ENCODE measurements at regions not wholly inside any gene's neighbourhood (a gene's known extent, or its start where the extent isn't known, plus 50 kb on each side); places are given as distances from the start of the nearest gene placed in this dataset.

DNA sequence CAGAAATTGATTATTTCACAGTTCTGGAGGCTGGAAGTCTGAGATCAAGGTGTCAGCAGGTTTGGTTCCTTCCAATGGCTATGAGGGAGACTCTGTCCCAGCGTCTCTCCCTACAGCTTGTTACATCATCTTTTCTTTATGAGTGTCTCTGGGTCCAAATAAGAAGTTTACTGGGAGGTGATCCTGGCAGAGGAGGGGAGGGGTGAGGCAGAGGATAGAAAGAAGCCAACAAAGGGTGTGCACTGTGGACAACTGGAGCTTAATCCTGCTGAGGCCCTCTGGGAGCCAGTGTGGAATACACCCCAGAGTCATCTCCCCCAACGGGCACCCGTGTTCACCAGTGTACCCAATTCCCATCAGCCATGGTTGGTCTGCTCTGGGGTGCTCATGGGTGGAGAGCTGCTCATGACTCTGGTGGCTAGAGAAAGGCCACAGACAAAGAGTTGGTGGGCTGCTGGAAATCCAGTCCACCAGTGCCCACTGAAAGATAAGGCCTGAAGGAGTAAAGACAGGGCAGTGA lies 57.5 kb upstream of the CTLA4 start:
- Histone ChIP-seq H3K79me2 (ENCODE audit: insufficient read depth) (0 out of 2 replicates have a peak, but pooled peaks cover 9% of the 10 kb centered on the region), H2AFZ (no peak overlapping the region), H3K27me3 (replicated peaks; ENCODE audit: insufficient read depth) (no peaks in the 10 kb centered on the region), H3K9me2 (ENCODE audit: insufficient read depth) (no peaks in the 10 kb centered on the region), H3F3A (ENCODE audit: insufficient read depth) (peaks cover 77% of the 10 kb centered on the region), H3K4me1 (ENCODE audit: insufficient read depth) (peaks cover 83% of the 10 kb centered on the region), H3K9me3 (ENCODE audit: low read depth) (no peaks in the 10 kb centered on the region), H3K27ac (peak overlapping the region; percentile 99), H3K36me3 (ENCODE audit: low read depth) (no peaks in the 10 kb centered on the region), H4K20me1 (ENCODE audit: insufficient read depth) (no peaks in the 10 kb centered on the region), H3K4me2 (ENCODE audit: unreplicated experiment) (peak overlapping the region; percentile 47), H3K4me3 (no peak overlapping the region), H3K9ac (peak overlapping the region; percentile 62; the same call in 1 of the 2 replicates)
- peak; percentile 25 for DNase-seq
- TF ChIP-seq EZH2phosphoT487 (IDR thresholded peaks at IDR 0.05; ENCODE audit: insufficient read depth, low read depth), result no peak
- TF ChIP-seq EZH2 (IDR thresholded peaks at IDR 0.05; ENCODE audit: insufficient read depth, poor library complexity, severe bottlenecking), result no peak
- in situ Hi-C loops (cut with MboI), result loop anchor here (10.0 to 25.0 kb wide), 2 partner anchors 125 to 323 kb away; no protein-coding TSS in a partner anchor
- WGBS, 2 experiments (ENCODE audit: low coverage in 1 of 2, low lambda C conversion rate in 2 of 2, missing lambda C conversion rate in 2 of 2), result 82 to 86% methylated on average over 3 of the region's 3 CpGs

DNA sequence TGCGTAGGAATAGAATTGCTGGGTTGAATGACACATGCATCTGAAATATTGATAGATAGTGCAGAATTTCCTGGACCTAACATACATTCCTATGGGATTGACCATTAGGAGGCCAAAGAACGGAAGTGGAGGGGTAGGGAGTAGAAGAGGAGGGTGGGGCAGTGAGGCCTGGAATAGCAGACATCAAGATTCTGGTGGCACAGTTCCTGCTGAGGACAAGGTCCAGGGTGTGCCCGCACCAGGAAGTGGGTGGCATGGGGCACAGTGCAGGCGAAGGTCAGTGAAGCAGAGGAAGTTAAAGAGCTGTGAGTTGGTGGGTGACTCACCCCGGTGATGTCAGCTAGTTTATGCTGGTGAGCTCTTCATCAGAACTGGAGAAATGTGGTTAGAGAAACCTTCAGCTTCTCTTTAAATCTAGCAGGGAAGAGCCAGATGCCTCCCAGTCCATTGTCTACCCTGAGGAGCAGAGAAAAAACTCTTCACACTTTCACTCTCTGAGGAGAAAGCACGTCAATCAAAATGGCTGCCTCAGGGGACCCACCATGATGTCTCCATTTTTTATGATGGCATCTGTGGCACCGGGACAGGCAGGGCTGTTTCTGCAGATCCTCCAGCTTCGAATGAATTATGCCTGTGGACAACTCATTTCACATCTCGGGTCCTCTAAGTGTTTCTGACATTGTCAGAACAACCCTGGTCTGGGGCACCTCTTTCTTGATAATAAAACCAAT lies 55.9 kb upstream of the CTLA4 start:
- TF ChIP-seq EZH2 (IDR thresholded peaks at IDR 0.05; ENCODE audit: insufficient read depth, poor library complexity, severe bottlenecking) (no peak), EZH2phosphoT487 (IDR thresholded peaks at IDR 0.05; ENCODE audit: insufficient read depth, low read depth) (0 out of 2 replicates have a peak, but pooled peaks have one; percentile 81)
- peak overlapping the region; percentile 34 for H3K4me2 ChIP-seq (ENCODE audit: unreplicated experiment)

DNA sequence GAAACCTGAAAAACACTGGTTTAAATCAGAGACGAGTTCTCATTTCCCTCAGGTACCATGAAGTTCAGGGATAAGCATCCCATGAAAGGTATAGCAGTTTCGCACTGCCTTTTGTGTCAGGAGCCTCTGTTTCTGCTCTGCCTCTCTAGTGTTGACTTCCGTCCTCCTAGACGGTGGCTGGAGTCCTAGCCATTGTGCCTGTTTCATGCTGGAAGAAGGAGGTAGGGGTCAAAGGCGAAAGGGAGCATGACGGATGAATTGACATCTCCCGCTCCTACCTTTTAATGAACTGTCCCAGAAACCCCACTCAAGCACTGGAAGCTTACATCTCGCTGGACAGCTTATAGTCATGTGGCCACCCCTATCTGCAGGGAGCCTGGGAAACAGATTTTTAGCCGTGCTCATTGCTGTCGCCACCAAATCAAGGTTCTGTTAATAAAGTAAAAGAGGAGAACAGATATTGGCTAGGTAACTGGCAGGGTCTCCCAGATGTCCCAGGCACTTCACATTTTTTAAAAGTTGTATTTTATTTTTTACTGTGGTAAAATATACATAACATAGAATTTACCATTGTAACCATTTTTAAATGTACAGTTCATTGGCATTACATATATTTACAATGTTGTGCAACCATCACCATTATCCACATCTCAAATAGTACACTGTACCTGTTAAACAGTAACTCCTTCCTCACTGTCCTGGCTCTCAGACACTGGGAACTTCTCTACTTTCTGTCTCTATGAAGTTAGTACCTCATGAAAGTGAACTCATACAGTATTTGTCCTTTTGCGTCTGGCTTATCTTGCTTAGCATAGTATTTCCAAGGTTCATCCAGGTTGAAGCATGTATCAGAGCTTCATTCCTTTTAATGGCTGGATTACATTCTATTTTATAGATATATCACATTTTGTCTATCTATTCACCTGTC lies 55.0 kb upstream of the CTLA4 start:
- in situ Hi-C loops (cut with MboI), result loop anchor here (25.0 kb wide), 1 partner anchor 325 kb away; no protein-coding TSS in a partner anchor
- TF ChIP-seq EZH2phosphoT487 (IDR thresholded peaks at IDR 0.05; ENCODE audit: insufficient read depth, low read depth), result no peak
- no peak for TF ChIP-seq EZH2 (IDR thresholded peaks at IDR 0.05; ENCODE audit: insufficient read depth, poor library complexity, severe bottlenecking)

More for the DNA sequence above, 55.9 kb upstream of the CTLA4 start:
- H3K4me1 ChIP-seq (ENCODE audit: insufficient read depth), result peaks cover 81% of the 10 kb centered on the region
- H3K27ac ChIP-seq, result peak overlapping the region; percentile 99
- 33 to 36% methylated on average over 9 of the region's 9 CpGs for WGBS, 2 experiments (ENCODE audit: low coverage in 1 of 2, low lambda C conversion rate in 2 of 2, missing lambda C conversion rate in 2 of 2)
- peak; percentile 95 for DNase-seq
- H3K9me3 ChIP-seq (ENCODE audit: low read depth), result no peaks in the 10 kb centered on the region
- in situ Hi-C loops (cut with MboI), result loop anchor here (25.0 kb wide), 1 partner anchor 324 kb away; no protein-coding TSS in a partner anchor
- H3F3A ChIP-seq (ENCODE audit: insufficient read depth), result peaks cover 61% of the 10 kb centered on the region
- H3K4me3 ChIP-seq, result no peak overlapping the region
- no peaks in the 10 kb centered on the region for H4K20me1 ChIP-seq (ENCODE audit: insufficient read depth)
- 0 out of 2 replicates have a peak, but pooled peaks cover 9% of the 10 kb centered on the region for H3K79me2 ChIP-seq (ENCODE audit: insufficient read depth)
- no peaks in the 10 kb centered on the region for H3K27me3 ChIP-seq (replicated peaks; ENCODE audit: insufficient read depth)
- H2AFZ ChIP-seq, result no peak overlapping the region
- no peaks in the 10 kb centered on the region for H3K9me2 ChIP-seq (ENCODE audit: insufficient read depth)
- no peaks in the 10 kb centered on the region for H3K36me3 ChIP-seq (ENCODE audit: low read depth)
- H3K9ac ChIP-seq, result peak overlapping the region; percentile 65

DNA sequence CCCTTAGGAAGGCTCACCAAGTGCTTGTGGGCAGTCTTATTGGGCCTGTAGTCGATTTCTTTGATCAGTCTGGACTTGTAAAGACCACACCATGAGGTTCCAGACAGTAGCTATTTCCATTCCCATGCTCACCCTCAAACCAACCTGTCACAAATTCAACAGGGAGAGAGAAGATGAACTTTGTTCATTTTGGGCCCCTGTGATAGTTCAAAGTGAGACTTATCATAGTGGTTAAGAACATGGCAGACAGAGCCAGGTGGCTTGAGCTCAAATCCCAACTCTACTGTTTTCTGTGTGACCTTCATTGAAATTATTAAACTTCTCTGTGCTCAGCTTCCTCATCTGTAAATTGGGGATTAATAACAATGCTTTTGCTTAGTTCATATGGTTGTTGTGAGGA lies 53.9 kb upstream of the CTLA4 start:
- no peaks in the 10 kb centered on the region for H3K9me2 ChIP-seq (ENCODE audit: insufficient read depth)
- no peaks in the 10 kb centered on the region for H3K36me3 ChIP-seq (ENCODE audit: low read depth)
- peaks cover 44% of the 10 kb centered on the region for H3F3A ChIP-seq (ENCODE audit: insufficient read depth)
- no peak overlapping the region for H3K4me3 ChIP-seq
- in situ Hi-C loops (cut with MboI), result loop anchor here (25.0 kb wide), 1 partner anchor 326 kb away; no protein-coding TSS in a partner anchor
- TF ChIP-seq EZH2phosphoT487 (IDR thresholded peaks at IDR 0.05; ENCODE audit: insufficient read depth, low read depth), result no peak
- no peak for TF ChIP-seq EZH2 (IDR thresholded peaks at IDR 0.05; ENCODE audit: insufficient read depth, poor library complexity, severe bottlenecking)
- H3K4me1 ChIP-seq (ENCODE audit: insufficient read depth), result peaks cover 62% of the 10 kb centered on the region
- H3K27me3 ChIP-seq (replicated peaks; ENCODE audit: insufficient read depth), result no peaks in the 10 kb centered on the region
- H3K9me3 ChIP-seq (ENCODE audit: low read depth), result no peaks in the 10 kb centered on the region
- H4K20me1 ChIP-seq (ENCODE audit: insufficient read depth), result no peaks in the 10 kb centered on the region
- 0 out of 2 replicates have a peak, but pooled peaks cover 9% of the 10 kb centered on the region for H3K79me2 ChIP-seq (ENCODE audit: insufficient read depth)
- no peak overlapping the region for H3K27ac ChIP-seq
- WGBS, 2 experiments (ENCODE audit: low coverage in 1 of 2, low lambda C conversion rate in 2 of 2, missing lambda C conversion rate in 2 of 2), result 42 to 60% methylated on average over 1 of the region's 1 CpG
- H3K9ac ChIP-seq, result no peak overlapping the region
- no peak for DNase-seq
- no peak overlapping the region for H2AFZ ChIP-seq
- H3K4me2 ChIP-seq (ENCODE audit: unreplicated experiment), result no peak overlapping the region

More for the DNA sequence above, 55.0 kb upstream of the CTLA4 start:
- Histone ChIP-seq H3K27ac (peak overlapping the region; percentile 99), H3K9me3 (ENCODE audit: low read depth) (no peaks in the 10 kb centered on the region), H3F3A (ENCODE audit: insufficient read depth) (peaks cover 54% of the 10 kb centered on the region), H3K4me1 (ENCODE audit: insufficient read depth) (peaks cover 72% of the 10 kb centered on the region), H4K20me1 (ENCODE audit: insufficient read depth) (no peaks in the 10 kb centered on the region), H3K36me3 (ENCODE audit: low read depth) (no peaks in the 10 kb centered on the region), H3K4me2 (ENCODE audit: unreplicated experiment) (peak overlapping the region; percentile 34), H2AFZ (no peak overlapping the region), H3K9ac (peak overlapping the region; percentile 65), H3K27me3 (replicated peaks; ENCODE audit: insufficient read depth) (no peaks in the 10 kb centered on the region), H3K4me3 (no peak overlapping the region), H3K9me2 (ENCODE audit: insufficient read depth) (no peaks in the 10 kb centered on the region), H3K79me2 (ENCODE audit: insufficient read depth) (0 out of 2 replicates have a peak, but pooled peaks cover 9% of the 10 kb centered on the region)
- DNase-seq, result no peak
- WGBS, 2 experiments (ENCODE audit: low coverage in 1 of 2, low lambda C conversion rate in 2 of 2, missing lambda C conversion rate in 2 of 2), result 87 to 88% methylated on average over 11 of the region's 11 CpGs

Measured in GM23248 (cell line).